ENCODE measurements at regions not wholly inside any gene's neighbourhood (a gene's known extent, or its start where the extent isn't known, plus 50 kb on each side); places are given as distances from the start of the nearest gene placed in this dataset.
"Not testable (repeated sequence)": the region's sequence is repeated elsewhere in the genome, so short reads cannot be mapped to it uniquely, and the experiment has no call there.

GRCh38 chr10:34058845-34059614 is 724.6 kb upstream of the NRP1 start:
- Histone ChIP-seq H3F3A (ENCODE audit: control insufficient read depth, insufficient read depth) (no peaks in the 10 kb centered on the region), H3K9me3 (ENCODE audit: control insufficient read depth, insufficient read depth, low read length) (peaks cover 6% of the 10 kb centered on the region; the same call in 1 of the 2 replicates), H3K79me2 (ENCODE audit: control insufficient read depth, low read length) (no peaks in the 10 kb centered on the region), H3K36me3 (ENCODE audit: control insufficient read depth, low read length) (no peaks in the 10 kb centered on the region), H3K4me3 (ENCODE audit: low read length) (no peak overlapping the region), H4K20me1 (ENCODE audit: control insufficient read depth, insufficient read depth, low read depth, low read length) (no peaks in the 10 kb centered on the region), H3K4me2 (ENCODE audit: low read length) (no peak overlapping the region), H3K4me1 (ENCODE audit: control insufficient read depth, low read length) (no peaks in the 10 kb centered on the region), H3K27ac (ENCODE audit: low read depth, low read length) (no peak overlapping the region), H3K27me3 (ENCODE audit: control insufficient read depth, low read length) (no peaks in the 10 kb centered on the region), H3K9me2 (replicated peaks; ENCODE audit: control insufficient read depth, low read length) (no peaks in the 10 kb centered on the region)
- no peak for TF ChIP-seq EZH2phosphoT487 (IDR thresholded peaks at IDR 0.05; ENCODE audit: borderline replicate concordance, low read length)

- not testable (repeated sequence) for H3F3A ChIP-seq (ENCODE audit: control insufficient read depth, insufficient read depth); H3K36me3 ChIP-seq (ENCODE audit: control insufficient read depth, low read length); H3K27ac ChIP-seq (ENCODE audit: low read depth, low read length); H3K79me2 ChIP-seq (ENCODE audit: control insufficient read depth, low read length); H4K20me1 ChIP-seq (ENCODE audit: control insufficient read depth, insufficient read depth, low read depth, low read length); H3K4me1 ChIP-seq (ENCODE audit: control insufficient read depth, low read length); H3K4me2 ChIP-seq (ENCODE audit: low read length); H3K9me3 ChIP-seq (ENCODE audit: control insufficient read depth, insufficient read depth, low read length); H3K4me3 ChIP-seq (ENCODE audit: low read length); H3K27me3 ChIP-seq (ENCODE audit: control insufficient read depth, low read length); H3K9me2 ChIP-seq (replicated peaks; ENCODE audit: control insufficient read depth, low read length)
Measured at GRCh38 chr10:34055410-34055985, 721.0 kb upstream of the NRP1 start.

- H3K4me3 ChIP-seq (ENCODE audit: low read length): no peak overlapping the region
Measured at GRCh38 chr10:34049887-34050286, 715.4 kb upstream of the NRP1 start.

GRCh38 chr10:34049469-34049868 is 715.0 kb upstream of the NRP1 start:
- Histone ChIP-seq H3K9me3 (ENCODE audit: control insufficient read depth, insufficient read depth, low read length) (no peaks in the 10 kb centered on the region), H3K9me2 (replicated peaks; ENCODE audit: control insufficient read depth, low read length) (no peaks in the 10 kb centered on the region), H3F3A (ENCODE audit: control insufficient read depth, insufficient read depth) (no peaks in the 10 kb centered on the region), H3K79me2 (ENCODE audit: control insufficient read depth, low read length) (no peaks in the 10 kb centered on the region), H3K4me1 (ENCODE audit: control insufficient read depth, low read length) (no peaks in the 10 kb centered on the region), H3K36me3 (ENCODE audit: control insufficient read depth, low read length) (no peaks in the 10 kb centered on the region), H4K20me1 (ENCODE audit: control insufficient read depth, insufficient read depth, low read depth, low read length) (no peaks in the 10 kb centered on the region), H3K27ac (ENCODE audit: low read depth, low read length) (no peak overlapping the region), H3K4me2 (ENCODE audit: low read length) (no peak overlapping the region), H3K27me3 (ENCODE audit: control insufficient read depth, low read length) (no peaks in the 10 kb centered on the region), H3K4me3 (ENCODE audit: low read length) (no peak overlapping the region)
- no peak for TF ChIP-seq EZH2phosphoT487 (IDR thresholded peaks at IDR 0.05; ENCODE audit: borderline replicate concordance, low read length)

More at GRCh38 chr10:34049887-34050286, 715.4 kb upstream of the NRP1 start:
- H4K20me1 ChIP-seq (ENCODE audit: control insufficient read depth, insufficient read depth, low read depth, low read length): no peaks in the 10 kb centered on the region
- no peaks in the 10 kb centered on the region; the same call in 1 of the 2 replicates for H3K9me3 ChIP-seq (ENCODE audit: control insufficient read depth, insufficient read depth, low read length)
- no peaks in the 10 kb centered on the region for H3F3A ChIP-seq (ENCODE audit: control insufficient read depth, insufficient read depth)
- no peaks in the 10 kb centered on the region for H3K79me2 ChIP-seq (ENCODE audit: control insufficient read depth, low read length)
- no peak overlapping the region for H3K27ac ChIP-seq (ENCODE audit: low read depth, low read length)
- TF ChIP-seq, protein P1, sequence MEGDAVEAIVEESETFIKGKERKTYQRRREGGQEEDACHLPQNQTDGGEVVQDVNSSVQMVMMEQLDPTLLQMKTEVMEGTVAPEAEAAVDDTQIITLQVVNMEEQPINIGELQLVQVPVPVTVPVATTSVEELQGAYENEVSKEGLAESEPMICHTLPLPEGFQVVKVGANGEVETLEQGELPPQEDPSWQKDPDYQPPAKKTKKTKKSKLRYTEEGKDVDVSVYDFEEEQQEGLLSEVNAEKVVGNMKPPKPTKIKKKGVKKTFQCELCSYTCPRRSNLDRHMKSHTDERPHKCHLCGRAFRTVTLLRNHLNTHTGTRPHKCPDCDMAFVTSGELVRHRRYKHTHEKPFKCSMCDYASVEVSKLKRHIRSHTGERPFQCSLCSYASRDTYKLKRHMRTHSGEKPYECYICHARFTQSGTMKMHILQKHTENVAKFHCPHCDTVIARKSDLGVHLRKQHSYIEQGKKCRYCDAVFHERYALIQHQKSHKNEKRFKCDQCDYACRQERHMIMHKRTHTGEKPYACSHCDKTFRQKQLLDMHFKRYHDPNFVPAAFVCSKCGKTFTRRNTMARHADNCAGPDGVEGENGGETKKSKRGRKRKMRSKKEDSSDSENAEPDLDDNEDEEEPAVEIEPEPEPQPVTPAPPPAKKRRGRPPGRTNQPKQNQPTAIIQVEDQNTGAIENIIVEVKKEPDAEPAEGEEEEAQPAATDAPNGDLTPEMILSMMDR (IDR thresholded peaks at IDR 0.05; ENCODE audit: low read depth, low read length, poor library complexity, severe bottlenecking): no peak
- TF ChIP-seq EZH2phosphoT487 (IDR thresholded peaks at IDR 0.05; ENCODE audit: borderline replicate concordance, low read length): no peak
- no peaks in the 10 kb centered on the region for H3K9me2 ChIP-seq (replicated peaks; ENCODE audit: control insufficient read depth, low read length)
- H3K27me3 ChIP-seq (ENCODE audit: control insufficient read depth, low read length): no peaks in the 10 kb centered on the region
- no peaks in the 10 kb centered on the region for H3K36me3 ChIP-seq (ENCODE audit: control insufficient read depth, low read length)
- H3K4me2 ChIP-seq (ENCODE audit: low read length): no peak overlapping the region
- H3K4me1 ChIP-seq (ENCODE audit: control insufficient read depth, low read length): no peaks in the 10 kb centered on the region
